H1 (cell line): ENCODE measurements at regions not wholly inside any gene's neighbourhood (a gene's known extent, or its start where the extent isn't known, plus 50 kb on each side); places are given as distances from the start of the nearest gene placed in this dataset.
A peak's percentile ranks its signal among the peaks of the same experiment; 100 is the strongest.

Experiments used
- ATF3 ChIP-seq: IDR thresholded peaks from 2 replicates; pipeline ENCODE4 v1.6.1; 2011; ENCODE audit warnings: low read depth, mild to moderate bottlenecking, low read length; ENCODE audit not compliant: insufficient read depth
- CBX5 ChIP-seq: fragments of 300-800, 300-1000 bp; sonication (generic); IDR thresholded peaks from 2 replicates; pipeline ENCODE4 v1.7.1; 2016; ENCODE audit warnings: antibody characterized with exemption, low read length, low read depth
- CTBP2 ChIP-seq: IDR thresholded peaks from 2 replicates; pipeline ENCODE4 v1.7.0; 2011; ENCODE audit warnings: borderline replicate concordance, mild to moderate bottlenecking, moderate library complexity, mixed read lengths, low read length; ENCODE audit not compliant: insufficient read depth, insufficient read length
- HDAC2 ChIP-seq, 2 experiments: fragments of 300-600 bp in 1 of 2; sonication (generic) in 1 of 2; IDR thresholded peaks; 2 replicates each; pipeline ENCODE4 v1.6.1; 2011 to 2012; ENCODE audit warnings: low read depth in 2 of 2, low read length in 2 of 2, mild to moderate bottlenecking in 2 of 2, moderate library complexity in 2 of 2, borderline replicate concordance in 1 of 2, inconsistent platforms in 1 of 2
- NANOG ChIP-seq: IDR thresholded peaks from 2 replicates; pipeline ENCODE4 v1.6.1; 2011; ENCODE audit warnings: low read length, low read depth, mild to moderate bottlenecking, inconsistent platforms; ENCODE audit not compliant: insufficient read depth, poor library complexity, severe bottlenecking
- TAF7 ChIP-seq: optimal IDR thresholded peaks from 2 replicates; pipeline ENCODE3; 2011; ENCODE audit warnings: low read depth, mild to moderate bottlenecking, inconsistent platforms, low read length, moderate library complexity, borderline replicate concordance

GRCh38 chr16:9318764-9319163 is 227.3 kb downstream of the HAPSTR1 start (continued):
- TF ChIP-seq ATF3, result peak; percentile 42; the same call in 1 of the 2 replicates
- no peak for TF ChIP-seq CTBP2
- no peak for TF ChIP-seq TAF7
- no peak for TF ChIP-seq NANOG
- no peak for TF ChIP-seq HDAC2 (IDR thresholded peaks at IDR 0.05; ENCODE audit: borderline replicate concordance in 1 of 2, low read depth in 2 of 2, low read length in 2 of 2)
- no peak for TF ChIP-seq CBX5
- TF ChIP-seq, all 59 proteins: peak for 4
